MM.1S (cell line): ENCODE measurements at regions not wholly inside any gene's neighbourhood (a gene's known extent, or its start where the extent isn't known, plus 50 kb on each side); places are given as distances from the start of the nearest gene placed in this dataset.
"Not testable (repeated sequence)": the region's sequence is repeated elsewhere in the genome, so short reads cannot be mapped to it uniquely, and the experiment has no call there.

Source experiments
- DNase-seq: peaks from one replicate; pipeline ENCODE4 v3.0.0-alpha.2; 2015
- H2AFZ ChIP-seq: fragments of 300-600 bp; sonication (generic); 2 replicates; pipeline ENCODE4 v1.6.0; 2016; ENCODE audit warnings: antibody characterized with exemption, low read length
- H3F3A ChIP-seq: fragments of 300-600 bp; sonication (generic); 2 replicates; pipeline ENCODE4 v1.6.1; 2016; ENCODE audit warnings: mild to moderate bottlenecking, antibody characterized with exemption, low read length, moderate library complexity, mixed read lengths; ENCODE audit not compliant: insufficient read depth
- H3K27ac ChIP-seq: fragments of 300-600 bp; sonication (generic); 2 replicates; pipeline ENCODE4 v1.5.1; 2016; ENCODE audit warnings: mild to moderate bottlenecking, low read length
- H3K27me3 ChIP-seq: fragments of 300-600 bp; sonication (generic); replicated peaks from 2 replicates; pipeline ENCODE4 v1.6.0; 2016; ENCODE audit warnings: low read length; ENCODE audit not compliant: insufficient read depth
- H3K36me3 ChIP-seq: fragments of 300-600 bp; sonication (generic); replicated peaks from 2 replicates; pipeline ENCODE4 v1.6.1; 2016; ENCODE audit warnings: mild to moderate bottlenecking, low read length, mixed read lengths; ENCODE audit not compliant: insufficient read depth
- H3K4me1 ChIP-seq: fragments of 300-600 bp; sonication (generic); 2 replicates; pipeline ENCODE4 v1.6.1; 2016; ENCODE audit warnings: low read length, mixed read lengths
- H3K4me2 ChIP-seq: fragments of 300-600 bp; sonication (generic); 2 replicates; pipeline ENCODE4 v1.6.0; 2016; ENCODE audit warnings: low read depth, low read length
- H3K4me3 ChIP-seq: fragments of 300-600 bp; sonication (generic); 2 replicates; pipeline ENCODE4 v1.5.1; 2016; ENCODE audit warnings: low read length, mixed read lengths
- H3K79me2 ChIP-seq: fragments of 300-600 bp; sonication (generic); 2 replicates; pipeline ENCODE4 v1.6.1; 2016; ENCODE audit warnings: mixed run types, low read length, mixed read lengths
- H3K9ac ChIP-seq: fragments of 300-600 bp; sonication (generic); 2 replicates; pipeline ENCODE4 v1.6.1; 2016; ENCODE audit warnings: low read length, mixed read lengths
- H3K9me2 ChIP-seq: fragments of 300-600 bp; sonication (generic); replicated peaks from 2 replicates; pipeline ENCODE4 v1.6.1; 2016; ENCODE audit warnings: mild to moderate bottlenecking, low read length, mixed read lengths; ENCODE audit not compliant: insufficient read depth
- H3K9me3 ChIP-seq: fragments of 300-600 bp; sonication (generic); replicated peaks from 2 replicates; pipeline ENCODE4 v1.6.1; 2016; ENCODE audit warnings: mild to moderate bottlenecking, low read length, mixed read lengths; ENCODE audit not compliant: insufficient read depth
- H4K20me1 ChIP-seq: fragments of 300-600 bp; sonication (generic); 2 replicates; pipeline ENCODE4 v1.6.1; 2016; ENCODE audit warnings: mild to moderate bottlenecking, low read length, moderate library complexity, mixed read lengths; ENCODE audit not compliant: insufficient read depth
- CTCF ChIP-seq: fragments of 300-600 bp; sonication (generic); IDR thresholded peaks from 2 replicates; pipeline ENCODE4 v1.5.1; 2016; ENCODE audit warnings: antibody characterized with exemption, low read length, mixed read lengths
- EZH2 ChIP-seq: fragments of 300-600 bp; sonication (generic); optimal IDR thresholded peaks from 2 replicates; pipeline ENCODE3; 2017; ENCODE audit warnings: low read depth, mild to moderate bottlenecking, antibody characterized with exemption, low read length, mixed read lengths
- EZH2phosphoT487 ChIP-seq: fragments of 300-600 bp; sonication (generic); IDR thresholded peaks from 2 replicates; pipeline ENCODE4 v1.6.1; 2018; ENCODE audit warnings: antibody characterized with exemption, low read length

GRCh38 chr16:5917436-5918195 lies 820.0 kb upstream of the EEF2KMT start:
- Histone ChIP-seq H3K27me3 (no peaks in the 10 kb centered on the region), H3K4me2 (no peak overlapping the region), H4K20me1 (no peaks in the 10 kb centered on the region), H3K9me3 (no peaks in the 10 kb centered on the region), H3K4me3 (no peak overlapping the region), H3K9ac (no peak overlapping the region), H3K9me2 (no peaks in the 10 kb centered on the region), H2AFZ (no peak overlapping the region), H3K4me1 (peaks cover 6% of the 10 kb centered on the region; the same call in 1 of the 2 replicates), H3K79me2 (no peaks in the 10 kb centered on the region), H3F3A (no peaks in the 10 kb centered on the region), H3K36me3 (no peaks in the 10 kb centered on the region), H3K27ac (no peak overlapping the region)
- TF ChIP-seq CTCF = no peak
- TF ChIP-seq EZH2phosphoT487 = no peak
- TF ChIP-seq EZH2 = no peak
- no peak for DNase-seq

- Histone ChIP-seq H3K27me3 (no peaks in the 10 kb centered on the region), H3K4me1 (peaks cover 6% of the 10 kb centered on the region; the same call in 1 of the 2 replicates), H3K9me3 (no peaks in the 10 kb centered on the region), H3F3A (no peaks in the 10 kb centered on the region), H3K27ac (no peak overlapping the region), H3K36me3 (no peaks in the 10 kb centered on the region), H3K9me2 (no peaks in the 10 kb centered on the region), H3K4me3 (no peak overlapping the region), H3K4me2 (no peak overlapping the region), H3K9ac (no peak overlapping the region), H2AFZ (no peak overlapping the region), H4K20me1 (no peaks in the 10 kb centered on the region), H3K79me2 (no peaks in the 10 kb centered on the region)
- TF ChIP-seq EZH2phosphoT487 (no peak), EZH2 (no peak), CTCF (no peak)
- no peak for DNase-seq
Observed at GRCh38 chr16:5916711-5917191, 819.2 kb upstream of the EEF2KMT start.

GRCh38 chr16:5911241-5911640 lies 813.6 kb upstream of the EEF2KMT start:
- H3K27ac ChIP-seq = no peak overlapping the region
- DNase-seq = no peak
- no peak overlapping the region for H3K4me3 ChIP-seq
- H3K9me3 ChIP-seq = no peaks in the 10 kb centered on the region
- no peaks in the 10 kb centered on the region for H3K27me3 ChIP-seq
- no peaks in the 10 kb centered on the region for H3K9me2 ChIP-seq
- H3K4me2 ChIP-seq = no peak overlapping the region
- H2AFZ ChIP-seq = no peak overlapping the region
- H3K4me1 ChIP-seq = no peaks in the 10 kb centered on the region
- H3F3A ChIP-seq = 0 out of 2 replicates have a peak, but pooled peaks cover 3% of the 10 kb centered on the region
- no peak overlapping the region for H3K9ac ChIP-seq
- H3K79me2 ChIP-seq = no peaks in the 10 kb centered on the region
- H3K36me3 ChIP-seq = no peaks in the 10 kb centered on the region
- H4K20me1 ChIP-seq = no peaks in the 10 kb centered on the region
- no peak for TF ChIP-seq CTCF
- TF ChIP-seq EZH2phosphoT487 = no peak
- TF ChIP-seq EZH2 = no peak

- H3F3A ChIP-seq, H3K9ac ChIP-seq, H3K27me3 ChIP-seq, H3K4me3 ChIP-seq, H3K4me1 ChIP-seq, H3K4me2 ChIP-seq, H3K36me3 ChIP-seq, H2AFZ ChIP-seq, H3K9me3 ChIP-seq, H4K20me1 ChIP-seq, H3K9me2 ChIP-seq, H3K79me2 ChIP-seq: not testable (repeated sequence)
- H3K27ac ChIP-seq = peak overlapping the region; percentile 25; the same call in 1 of the 2 replicates
- peak; percentile 61 for DNase-seq
Observed at GRCh38 chr16:5909556-5909955, 812.0 kb upstream of the EEF2KMT start.
